MG63 (cell line): ENCODE measurements at regions not wholly inside any gene's neighbourhood (a gene's known extent, or its start where the extent isn't known, plus 50 kb on each side); places are given as distances from the start of the nearest gene placed in this dataset.
"Not testable (repeated sequence)": the region's sequence is repeated elsewhere in the genome, so short reads cannot be mapped to it uniquely, and the experiment has no call there.

Experiments used
- DNase-seq: peaks from one replicate; pipeline ENCODE4 v3.0.0-alpha.2; 2020
- H3K27me3 ChIP-seq: fragments of 250-450 bp; sonication (Bioruptor Pico); 2 replicates; pipeline ENCODE4 v1.5.1; 2020; ENCODE audit warnings: mild to moderate bottlenecking, moderate library complexity
- H3K36me3 ChIP-seq: fragments of 250-450 bp; sonication (Bioruptor Pico); 2 replicates; pipeline ENCODE4 v1.5.1; 2020; ENCODE audit warnings: mild to moderate bottlenecking, moderate library complexity
- H3K4me3 ChIP-seq: fragments of 250-450 bp; sonication (Bioruptor Pico); 2 replicates; pipeline ENCODE4 v1.5.1; 2020; ENCODE audit warnings: mild to moderate bottlenecking, moderate library complexity
- H3K9me3 ChIP-seq: fragments of 250-450 bp; sonication (Bioruptor Pico); 2 replicates; pipeline ENCODE4 v1.5.1; 2020; ENCODE audit warnings: mild to moderate bottlenecking, moderate library complexity

DNA sequence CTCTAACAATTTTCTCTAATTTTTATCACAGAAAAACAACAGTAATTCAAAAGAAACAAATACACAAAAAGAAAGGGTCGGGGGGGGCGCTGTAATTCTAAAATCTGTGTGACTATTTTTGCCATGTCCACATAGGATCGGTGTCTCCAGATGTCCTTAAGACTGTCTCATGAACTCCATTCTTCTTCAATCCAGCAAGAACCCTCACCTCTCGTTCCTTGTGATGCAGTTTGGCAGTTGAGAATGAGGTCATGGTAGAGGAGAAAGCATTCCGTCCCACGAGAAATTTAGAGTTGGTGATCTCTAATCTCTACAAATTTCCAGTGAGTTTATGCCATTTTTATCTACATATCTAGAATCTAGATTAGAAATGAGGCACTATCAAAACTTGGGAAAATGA lies 394.7 kb downstream of the TFEC start:
- Histone ChIP-seq H3K4me3 (no peak overlapping the region), H3K9me3 (no peaks in the 10 kb centered on the region), H3K27me3 (no peaks in the 10 kb centered on the region), H3K36me3 (no peaks in the 10 kb centered on the region)
- no peak for DNase-seq

DNA sequence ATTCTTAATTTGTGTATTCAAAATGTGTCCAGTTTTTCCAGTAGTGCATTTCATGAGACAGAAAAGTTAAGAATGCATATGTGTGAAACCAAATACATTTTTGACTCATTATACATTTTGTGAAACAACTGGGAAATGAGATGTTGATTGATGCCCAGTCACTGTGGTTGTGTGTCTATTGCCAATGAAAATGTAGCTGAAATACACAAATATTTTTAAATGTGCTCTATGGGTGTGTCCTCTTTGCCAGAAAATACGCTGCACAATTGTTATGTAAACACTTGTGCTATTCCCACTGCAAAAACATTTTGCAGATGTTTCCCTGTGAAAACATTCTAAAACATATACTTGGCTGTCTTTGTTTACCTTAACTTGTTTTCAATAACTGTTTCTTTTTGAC lies 395.2 kb downstream of the TFEC start:
- no peaks in the 10 kb centered on the region for H3K27me3 ChIP-seq
- no peaks in the 10 kb centered on the region for H3K9me3 ChIP-seq
- DNase-seq: peak; percentile 16
- no peak overlapping the region for H3K4me3 ChIP-seq
- no peaks in the 10 kb centered on the region for H3K36me3 ChIP-seq

DNA sequence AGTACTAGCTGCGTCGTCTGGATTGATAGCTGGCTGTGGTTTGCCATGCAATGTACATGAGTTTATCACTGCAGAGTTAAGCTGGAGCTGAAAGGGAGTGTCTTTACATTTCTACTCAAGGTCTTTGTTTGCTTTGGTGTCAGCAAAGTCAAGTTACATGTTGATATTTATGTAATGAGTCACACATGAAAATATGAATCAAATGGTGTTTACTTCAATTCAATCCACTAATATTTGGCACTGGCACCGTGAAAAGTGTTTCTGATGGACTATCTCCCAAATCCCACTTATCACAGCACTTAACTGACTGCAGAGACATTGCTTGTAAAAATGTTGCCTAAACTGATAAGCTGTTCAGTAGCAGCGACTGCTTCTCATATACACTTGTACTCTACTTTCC lies 395.9 kb downstream of the TFEC start:
- H3K4me3 ChIP-seq: no peak overlapping the region
- DNase-seq: peak; percentile 13
- no peaks in the 10 kb centered on the region for H3K9me3 ChIP-seq
- no peaks in the 10 kb centered on the region for H3K27me3 ChIP-seq
- H3K36me3 ChIP-seq: no peaks in the 10 kb centered on the region

DNA sequence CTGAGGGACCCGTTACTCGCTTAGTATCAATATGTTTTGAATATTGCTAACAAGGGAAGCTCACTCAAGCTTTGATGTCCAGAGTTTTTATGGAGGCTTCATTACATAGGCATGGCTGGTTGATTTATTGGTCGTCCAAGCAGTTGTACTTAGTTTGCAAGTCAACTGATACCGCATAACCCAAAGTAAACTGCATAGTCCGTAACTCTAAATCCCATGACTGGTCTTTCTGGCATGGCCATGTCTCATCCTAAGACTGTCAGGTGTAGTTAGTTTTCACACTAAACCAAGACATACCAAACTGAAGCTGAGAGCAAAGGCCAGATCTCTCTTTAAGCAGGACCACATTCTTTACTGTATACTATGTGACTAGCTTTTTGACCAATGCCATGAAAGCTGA lies 397.9 kb downstream of the TFEC start:
- no peaks in the 10 kb centered on the region for H3K27me3 ChIP-seq

DNA sequence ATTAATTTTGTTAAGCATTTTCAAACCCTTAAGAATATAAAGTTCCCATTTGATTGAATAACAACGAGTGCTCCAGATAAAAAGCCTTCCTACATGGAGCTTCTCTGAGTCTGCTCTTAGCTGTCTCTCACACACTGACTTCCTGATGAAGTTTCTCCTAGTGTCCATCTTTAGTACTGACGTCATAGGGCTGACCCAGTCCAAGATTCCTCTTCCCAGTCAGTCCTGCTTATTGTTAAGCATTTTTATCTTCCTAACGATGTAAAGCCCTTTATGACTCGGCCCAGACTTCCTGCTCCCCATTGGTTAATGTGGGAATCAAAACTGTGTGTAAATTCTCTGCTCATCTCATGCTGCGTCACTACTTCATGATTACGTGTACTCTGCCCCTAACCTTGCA lies 398.8 kb downstream of the TFEC start:
- DNase-seq: no peak
- H3K4me3 ChIP-seq: no peak overlapping the region
- H3K27me3 ChIP-seq: no peaks in the 10 kb centered on the region
- no peaks in the 10 kb centered on the region for H3K9me3 ChIP-seq
- no peaks in the 10 kb centered on the region for H3K36me3 ChIP-seq

More for the DNA sequence above, 397.9 kb downstream of the TFEC start:
- Histone ChIP-seq H3K36me3 (no peaks in the 10 kb centered on the region), H3K9me3 (no peaks in the 10 kb centered on the region), H3K4me3 (no peak overlapping the region)
- DNase-seq: no peak

DNA sequence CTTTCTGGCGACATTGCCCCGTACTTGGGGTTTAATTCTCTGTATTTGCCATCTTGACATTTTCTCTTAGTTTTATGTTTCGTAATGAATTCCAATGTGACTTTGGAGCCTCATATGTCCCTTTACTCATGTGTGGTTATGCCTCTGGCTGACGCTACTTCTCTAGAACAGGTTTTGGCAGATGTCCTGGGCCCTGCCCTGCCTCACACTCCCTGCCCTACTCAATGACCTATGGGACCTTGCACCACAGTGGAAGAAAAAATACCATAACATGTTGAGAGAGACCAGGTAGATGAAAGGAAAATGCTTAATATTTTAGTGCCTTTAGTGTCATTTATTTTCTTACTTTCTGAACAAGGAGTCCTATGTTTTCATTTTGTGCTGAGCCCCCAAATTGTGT lies 400.5 kb downstream of the TFEC start:
- DNase-seq: no peak
- Histone ChIP-seq H3K27me3 (no peaks in the 10 kb centered on the region), H3K36me3 (no peaks in the 10 kb centered on the region), H3K9me3 (no peaks in the 10 kb centered on the region), H3K4me3 (no peak overlapping the region)

DNA sequence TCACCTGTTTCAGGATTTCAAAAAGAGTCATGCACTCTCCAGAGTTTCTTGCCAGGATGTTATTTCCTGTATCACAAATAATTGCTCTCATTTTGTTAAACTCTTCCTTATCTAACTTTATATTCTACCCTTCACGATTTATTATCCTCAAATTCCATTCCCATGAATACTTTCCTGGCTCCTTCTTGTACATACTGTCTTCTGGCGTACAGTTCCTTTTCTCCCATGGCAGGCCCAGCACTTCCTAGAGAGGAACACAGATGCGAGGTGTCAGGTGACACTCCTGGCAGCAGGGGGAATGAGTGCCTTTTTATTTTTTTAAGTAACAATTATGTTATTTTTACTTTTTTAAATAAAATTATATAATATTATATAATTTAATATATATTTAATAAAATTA lies 411.9 kb downstream of the TFEC start:
- DNase-seq: peak; percentile 43
- no peak overlapping the region for H3K4me3 ChIP-seq
- H3K9me3 ChIP-seq: no peaks in the 10 kb centered on the region
- no peaks in the 10 kb centered on the region for H3K36me3 ChIP-seq
- no peaks in the 10 kb centered on the region for H3K27me3 ChIP-seq

DNA sequence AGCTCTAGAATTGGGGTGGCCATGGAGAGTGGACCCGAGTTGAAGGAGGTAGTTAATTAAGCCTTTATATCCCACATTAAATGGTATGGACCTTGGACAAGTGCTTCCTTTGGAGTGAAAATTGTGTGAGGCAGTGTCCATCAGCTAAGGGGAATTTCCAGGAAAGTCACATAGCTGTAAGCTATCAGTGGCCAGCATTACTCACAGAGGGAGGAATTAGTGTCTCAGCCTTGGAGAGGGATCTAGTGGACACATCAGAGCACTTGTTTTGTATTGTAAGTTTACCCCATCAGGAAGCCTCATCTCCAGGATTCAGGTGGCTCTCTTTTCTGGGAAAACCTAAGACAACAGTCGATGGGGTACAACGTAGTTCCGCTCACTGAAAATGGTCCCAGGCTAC lies 416.7 kb downstream of the TFEC start:
- no peaks in the 10 kb centered on the region for H3K27me3 ChIP-seq
- no peaks in the 10 kb centered on the region for H3K9me3 ChIP-seq

DNA sequence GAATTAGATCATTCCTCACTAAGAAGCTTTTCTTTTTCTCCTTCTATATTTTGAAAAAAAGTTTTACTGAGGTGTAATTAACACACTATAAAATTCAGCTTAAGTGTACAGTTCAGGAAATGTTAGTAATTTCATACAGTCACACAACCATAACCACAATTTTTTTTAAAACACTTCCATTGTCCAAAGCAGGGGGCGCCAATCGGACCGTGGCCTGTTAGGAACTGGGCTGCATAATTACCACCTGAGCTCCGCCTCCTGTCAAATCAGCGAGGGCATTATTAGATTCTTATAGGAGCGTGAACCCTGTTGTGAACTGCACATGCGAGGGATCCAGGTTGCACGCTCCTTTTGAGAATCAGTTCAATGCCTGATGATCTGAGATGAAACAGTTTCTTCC lies 427.1 kb downstream of the TFEC start:
- Histone ChIP-seq H3K27me3 (no peaks in the 10 kb centered on the region), H3K4me3 (no peak overlapping the region), H3K36me3 (no peaks in the 10 kb centered on the region), H3K9me3 (no peaks in the 10 kb centered on the region)
- DNase-seq: no peak

More for the DNA sequence above, 416.7 kb downstream of the TFEC start:
- no peaks in the 10 kb centered on the region for H3K36me3 ChIP-seq
- no peak for DNase-seq
- no peak overlapping the region for H3K4me3 ChIP-seq

DNA sequence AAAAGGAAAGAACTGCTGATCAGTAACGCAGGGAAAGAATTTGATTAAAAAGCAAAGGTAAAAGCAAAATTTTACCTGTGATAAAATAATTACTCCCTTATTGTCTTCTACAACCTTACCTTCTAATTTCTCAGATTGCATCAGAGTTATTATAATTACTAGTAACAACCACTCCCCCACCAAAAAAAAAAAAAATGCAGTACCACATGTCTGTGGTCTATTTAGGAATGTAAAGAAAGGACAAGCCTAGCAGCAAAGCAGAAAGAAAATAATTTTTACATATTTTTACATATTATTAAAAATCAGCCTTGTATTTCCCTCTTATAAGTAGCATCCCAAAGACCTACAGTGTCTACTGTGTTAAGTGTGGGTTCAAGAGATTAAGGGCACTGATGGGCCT lies 430.4 kb downstream of the TFEC start:
- H3K4me3 ChIP-seq: no peak overlapping the region
- H3K27me3 ChIP-seq: no peaks in the 10 kb centered on the region
- no peak for DNase-seq
- H3K9me3 ChIP-seq: no peaks in the 10 kb centered on the region
- H3K36me3 ChIP-seq: no peaks in the 10 kb centered on the region

DNA sequence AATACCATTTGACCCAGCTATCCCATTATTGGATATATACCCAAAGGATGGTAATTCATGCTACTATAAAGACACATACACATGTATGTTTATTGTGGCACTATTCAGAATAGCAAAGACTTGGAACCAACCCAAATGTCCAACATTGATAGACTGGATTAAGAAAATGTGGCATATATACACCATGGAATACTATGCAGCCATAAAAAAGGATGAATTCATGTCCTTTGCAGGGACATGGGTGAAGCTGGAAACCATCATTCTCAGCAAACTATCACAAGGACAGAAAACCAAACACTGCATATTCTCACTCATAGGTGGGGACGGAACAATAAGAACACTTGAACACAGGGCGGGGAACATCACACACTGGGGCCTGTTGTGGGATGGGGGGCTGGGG lies 431.4 kb downstream of the TFEC start:
- H3K36me3 ChIP-seq, DNase-seq, H3K9me3 ChIP-seq, H3K27me3 ChIP-seq, H3K4me3 ChIP-seq: not testable (repeated sequence)

DNA sequence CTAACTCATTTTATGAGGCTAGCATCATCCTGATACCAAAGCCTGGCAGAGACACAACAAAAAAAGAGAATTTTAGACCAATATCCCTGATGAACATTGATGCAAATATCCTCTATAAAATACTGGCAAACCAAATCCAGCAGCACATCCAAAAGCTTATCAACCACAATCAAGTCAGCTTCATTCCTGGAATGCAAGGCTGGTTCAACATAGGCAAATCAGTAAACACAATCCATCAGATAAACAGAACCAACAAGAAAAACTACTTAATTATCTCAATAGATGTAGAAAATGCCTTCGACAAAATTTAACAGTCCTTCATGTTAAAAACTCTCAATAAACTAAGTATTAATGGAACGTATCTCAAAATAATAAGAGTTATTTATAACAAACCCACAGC lies 433.3 kb downstream of the TFEC start:
- not testable (repeated sequence) for DNase-seq, H3K9me3 ChIP-seq, H3K27me3 ChIP-seq, H3K4me3 ChIP-seq, H3K36me3 ChIP-seq

DNA sequence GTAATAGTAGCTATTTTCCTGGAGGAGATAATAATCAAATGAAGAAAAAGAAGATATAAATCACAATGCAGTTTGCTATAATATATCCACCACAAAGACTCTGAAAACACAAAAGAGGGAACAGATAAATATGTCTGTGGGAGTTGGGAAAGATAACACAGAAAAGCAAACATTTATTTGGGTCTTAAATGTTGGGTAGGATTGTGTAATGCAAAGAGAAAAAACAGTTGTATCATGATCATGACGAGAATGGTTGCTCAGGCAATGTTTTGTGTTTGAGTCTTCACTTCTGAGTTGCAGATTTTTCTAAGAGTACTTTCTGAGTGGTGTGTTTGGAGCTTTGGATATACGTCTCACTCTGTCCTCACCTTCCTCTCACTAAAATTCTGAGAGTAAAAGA lies 437.5 kb downstream of the TFEC start:
- no peaks in the 10 kb centered on the region for H3K36me3 ChIP-seq
- no peak for DNase-seq
- H3K27me3 ChIP-seq: no peaks in the 10 kb centered on the region
- no peak overlapping the region for H3K4me3 ChIP-seq
- no peaks in the 10 kb centered on the region for H3K9me3 ChIP-seq

DNA sequence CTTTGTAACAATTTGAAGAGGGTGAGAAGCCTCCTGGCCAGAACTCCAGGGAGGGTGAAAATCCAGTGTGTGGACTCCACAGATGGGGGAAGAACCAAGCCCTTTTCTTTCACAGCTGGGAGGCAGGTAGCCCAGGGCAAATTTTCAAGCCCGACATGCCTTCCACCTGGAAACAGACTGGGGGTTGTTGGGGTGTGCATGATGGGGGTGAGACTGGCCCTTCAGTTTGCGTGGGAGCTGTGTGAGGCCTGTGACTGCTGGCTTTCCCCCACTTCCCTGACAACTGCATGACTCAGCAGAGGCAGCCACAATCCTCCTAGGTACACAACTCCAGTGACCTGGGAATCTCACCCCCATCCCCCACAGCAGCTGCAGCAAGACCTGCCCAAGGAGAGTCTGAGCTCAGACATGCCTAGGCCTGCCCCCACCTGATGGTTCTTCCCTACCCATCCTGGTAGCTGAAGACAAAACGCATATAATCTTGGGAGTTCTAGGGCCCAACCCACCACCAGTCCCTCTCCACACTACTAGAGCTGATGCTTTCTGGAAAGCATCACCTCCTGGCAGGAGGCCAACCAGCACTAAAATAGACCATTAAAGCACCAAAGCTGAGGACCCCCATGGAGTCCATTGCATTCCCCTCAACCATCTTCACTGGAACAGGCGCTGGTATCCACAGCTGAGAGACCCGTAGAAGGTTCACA lies 445.4 kb downstream of the TFEC start:
- no peak for DNase-seq
- Histone ChIP-seq H3K36me3 (no peaks in the 10 kb centered on the region), H3K27me3 (no peaks in the 10 kb centered on the region), H3K9me3 (no peaks in the 10 kb centered on the region), H3K4me3 (no peak overlapping the region)

DNA sequence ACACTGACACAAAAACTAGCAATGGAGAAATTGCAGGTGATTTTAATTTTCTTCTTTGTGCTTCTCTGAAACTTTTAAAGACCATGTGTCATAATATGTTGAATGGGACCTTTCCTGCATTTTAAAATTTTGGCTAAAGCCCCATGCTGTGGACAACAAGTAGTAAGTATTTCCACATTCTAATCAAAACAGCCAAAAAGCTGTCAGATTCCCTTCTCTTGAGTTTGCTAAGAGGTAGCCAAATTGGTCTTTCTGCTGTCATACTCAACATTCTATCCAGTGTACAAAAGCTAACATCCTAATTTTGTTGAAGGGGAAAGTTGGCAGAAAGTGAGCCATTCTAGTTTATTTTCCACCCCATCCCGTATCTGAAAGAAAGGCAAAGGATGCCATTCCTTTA lies 447.6 kb downstream of the TFEC start:
- Histone ChIP-seq H3K36me3 (no peaks in the 10 kb centered on the region), H3K4me3 (no peak overlapping the region), H3K27me3 (no peaks in the 10 kb centered on the region), H3K9me3 (no peaks in the 10 kb centered on the region)
- no peak for DNase-seq

DNA sequence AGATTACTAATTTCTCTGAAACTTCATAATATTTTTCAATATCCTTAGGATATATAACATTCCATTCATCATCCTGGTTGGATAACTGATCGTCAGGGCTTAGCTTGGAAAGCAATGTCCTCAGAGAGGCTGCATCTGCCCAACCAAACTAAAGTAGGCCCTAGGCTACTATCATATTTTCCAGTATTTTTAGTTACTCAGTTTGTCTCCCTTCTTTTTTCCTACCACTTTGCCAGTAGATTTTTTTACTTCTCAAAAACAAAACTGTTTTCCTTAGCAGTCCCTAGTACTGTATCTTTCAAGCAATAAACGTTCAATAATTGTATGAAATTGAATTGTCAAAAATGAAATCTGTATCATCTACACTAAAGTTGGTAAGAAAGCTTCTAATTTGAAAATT lies 452.0 kb downstream of the TFEC start:
- no peak for DNase-seq
- Histone ChIP-seq H3K36me3 (no peaks in the 10 kb centered on the region), H3K27me3 (no peaks in the 10 kb centered on the region), H3K9me3 (no peaks in the 10 kb centered on the region), H3K4me3 (no peak overlapping the region)

DNA sequence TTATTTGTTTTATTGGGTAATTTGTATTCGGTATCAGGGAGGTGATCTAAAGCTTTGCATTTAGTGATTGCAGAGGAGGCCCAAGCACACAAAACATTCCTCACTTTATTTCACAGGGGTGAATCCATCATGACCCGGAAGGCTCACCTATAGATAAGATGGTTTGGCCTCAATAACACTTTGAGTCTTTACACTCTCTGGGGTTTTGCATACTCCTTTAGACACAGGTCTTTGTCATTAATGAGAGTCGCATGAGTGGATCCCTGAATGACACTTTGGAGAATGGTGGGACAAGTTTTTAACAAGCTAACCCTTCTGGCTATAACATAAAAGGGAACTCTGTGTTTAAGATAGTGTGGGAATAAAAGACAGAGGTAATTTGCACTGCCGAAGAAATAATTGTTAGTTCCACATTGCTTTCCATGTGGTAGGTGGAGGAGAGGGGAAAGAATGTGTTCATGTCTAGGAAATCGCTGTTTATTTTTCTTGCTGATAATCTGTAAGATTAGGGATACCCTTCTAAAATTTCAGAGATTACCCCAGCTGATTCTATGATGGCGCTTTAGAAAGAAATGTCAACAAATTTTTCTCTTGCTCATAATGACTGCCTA lies 455.8 kb downstream of the TFEC start:
- no peak for DNase-seq
- Histone ChIP-seq H3K4me3 (no peak overlapping the region), H3K27me3 (no peaks in the 10 kb centered on the region), H3K36me3 (no peaks in the 10 kb centered on the region), H3K9me3 (no peaks in the 10 kb centered on the region)

DNA sequence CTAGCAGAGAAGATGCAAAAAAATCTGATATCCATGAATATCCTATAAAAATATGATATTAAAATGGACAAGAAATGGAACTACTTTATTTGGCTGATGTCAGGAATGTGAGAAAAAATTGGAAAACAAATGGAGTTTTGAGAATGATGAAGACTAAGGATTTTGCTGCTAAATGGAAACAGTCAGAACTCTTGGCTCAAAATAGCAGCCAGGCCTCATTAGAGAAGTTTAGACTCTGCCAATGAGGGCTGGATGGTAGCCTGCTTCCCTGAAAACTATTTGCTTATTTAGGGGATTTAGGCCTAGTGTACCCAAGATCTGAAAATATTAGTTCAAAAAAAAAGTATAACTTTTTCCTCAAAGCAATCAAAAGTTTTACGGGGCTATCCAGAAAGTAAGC lies 458.5 kb downstream of the TFEC start:
- H3K9me3 ChIP-seq: no peaks in the 10 kb centered on the region
- H3K27me3 ChIP-seq: no peaks in the 10 kb centered on the region
- no peak for DNase-seq
- H3K4me3 ChIP-seq: no peak overlapping the region
- no peaks in the 10 kb centered on the region for H3K36me3 ChIP-seq
